ENCODE measurements at regions not wholly inside any gene's neighbourhood (a gene's known extent, or its start where the extent isn't known, plus 50 kb on each side); places are given as distances from the start of the nearest gene placed in this dataset.

GRCh38 chr11:15893080-15893492 is 463.3 kb downstream of the SOX6 start:
- Histone ChIP-seq H4K5ac (ENCODE audit: low read length) (no peak overlapping the region), H3K36me3 (ENCODE audit: control insufficient read depth, insufficient read depth, low read length) (no peaks in the 10 kb centered on the region), H3K56ac (ENCODE audit: low read length) (no peak overlapping the region), H3K4me2 (ENCODE audit: low read length) (no peak overlapping the region), H3K23ac (ENCODE audit: low read length) (no peak overlapping the region), H2BK5ac (ENCODE audit: low read length) (no peak overlapping the region), H3K18ac (ENCODE audit: low read length) (no peak overlapping the region), H3K4me1 (ENCODE audit: control insufficient read depth, low read depth, low read length) (no peaks in the 10 kb centered on the region), H3K4me3 (ENCODE audit: low read length) (no peak overlapping the region), H2BK15ac (replicated peaks; ENCODE audit: low read depth) (no peak overlapping the region), H3K79me2 (ENCODE audit: control insufficient read depth, insufficient read depth, low read length) (no peaks in the 10 kb centered on the region), H3K4ac (ENCODE audit: low read depth, low read length) (no peak overlapping the region), H4K8ac (ENCODE audit: low read depth, low read length) (no peak overlapping the region), H2BK120ac (ENCODE audit: low read depth, low read length) (no peak overlapping the region), H2AK5ac (ENCODE audit: low read length) (no peak overlapping the region), H3K27me3 (ENCODE audit: insufficient read depth, low read length, poor library complexity) (no peaks in the 10 kb centered on the region), H3K79me1 (ENCODE audit: low read length) (no peaks in the 10 kb centered on the region), H3K27ac (ENCODE audit: low read depth, low read length) (no peak overlapping the region), H3K9ac (ENCODE audit: low read length) (no peak overlapping the region)
- no CpG with 5 or more reads among the region's 3 CpGs for WGBS (ENCODE audit: extremely low coverage, insufficient coverage, low lambda C conversion rate)
- DNase-seq: no peak

- Histone ChIP-seq H3K9ac (ENCODE audit: low read length) (no peak overlapping the region), H3K27me3 (ENCODE audit: insufficient read depth, low read length, poor library complexity) (no peaks in the 10 kb centered on the region), H3K4me1 (ENCODE audit: control insufficient read depth, low read depth, low read length) (no peaks in the 10 kb centered on the region), H3K4me3 (ENCODE audit: low read length) (no peak overlapping the region), H3K27ac (ENCODE audit: low read depth, low read length) (no peak overlapping the region), H3K79me1 (ENCODE audit: low read length) (no peaks in the 10 kb centered on the region), H2BK15ac (replicated peaks; ENCODE audit: low read depth) (no peak overlapping the region), H3K18ac (ENCODE audit: low read length) (no peak overlapping the region), H2BK5ac (ENCODE audit: low read length) (no peak overlapping the region), H3K4me2 (ENCODE audit: low read length) (no peak overlapping the region), H3K36me3 (ENCODE audit: control insufficient read depth, insufficient read depth, low read length) (no peaks in the 10 kb centered on the region), H3K4ac (ENCODE audit: low read depth, low read length) (no peak overlapping the region), H3K79me2 (ENCODE audit: control insufficient read depth, insufficient read depth, low read length) (no peaks in the 10 kb centered on the region), H3K23ac (ENCODE audit: low read length) (no peak overlapping the region), H4K8ac (ENCODE audit: low read depth, low read length) (no peak overlapping the region), H3K56ac (ENCODE audit: low read length) (no peak overlapping the region), H2AK5ac (ENCODE audit: low read length) (no peak overlapping the region), H2BK120ac (ENCODE audit: low read depth, low read length) (no peak overlapping the region), H4K5ac (ENCODE audit: low read length) (no peak overlapping the region)
- no CpG with 5 or more reads among the region's 12 CpGs for WGBS (ENCODE audit: extremely low coverage, insufficient coverage, low lambda C conversion rate)
- no peak for DNase-seq
Measured at GRCh38 chr11:15896026-15896425, 460.3 kb downstream of the SOX6 start.

DNA sequence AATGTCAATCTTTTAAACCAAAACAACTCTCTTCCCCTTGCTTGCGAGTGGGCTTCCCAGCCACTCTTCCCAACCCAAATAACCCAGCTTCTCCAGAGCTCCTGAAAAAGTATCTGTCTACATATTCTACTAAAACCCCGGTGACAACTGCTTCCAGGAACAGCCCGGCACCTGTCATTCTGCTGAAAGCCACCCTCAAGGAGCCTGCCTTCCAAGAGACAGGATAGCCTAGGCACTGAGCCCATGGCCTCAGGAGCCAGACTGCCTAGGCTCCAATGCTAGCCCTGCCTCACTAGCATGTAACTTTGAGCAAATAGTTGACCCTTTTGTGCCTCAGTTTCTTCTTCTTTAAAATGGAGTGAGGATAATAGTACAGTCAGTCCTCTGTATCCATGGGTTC is 459.8 kb downstream of the SOX6 start:
- no peak overlapping the region for H2BK15ac ChIP-seq (replicated peaks; ENCODE audit: low read depth)
- no peak overlapping the region for H3K9ac ChIP-seq (ENCODE audit: low read length)
- H2AK5ac ChIP-seq (ENCODE audit: low read length): no peak overlapping the region

GRCh38 chr11:15897211-15897960 is 459.0 kb downstream of the SOX6 start:
- peak; percentile 63 for DNase-seq
- Histone ChIP-seq H2BK15ac (replicated peaks; ENCODE audit: low read depth) (no peak overlapping the region), H2AK5ac (ENCODE audit: low read length) (no peak overlapping the region), H3K27ac (ENCODE audit: low read depth, low read length) (no peak overlapping the region), H3K36me3 (ENCODE audit: control insufficient read depth, insufficient read depth, low read length) (no peaks in the 10 kb centered on the region), H4K5ac (ENCODE audit: low read length) (no peak overlapping the region), H3K9ac (ENCODE audit: low read length) (no peak overlapping the region), H4K8ac (ENCODE audit: low read depth, low read length) (no peak overlapping the region), H2BK120ac (ENCODE audit: low read depth, low read length) (no peak overlapping the region), H3K4me1 (ENCODE audit: control insufficient read depth, low read depth, low read length) (peaks cover 2% of the 10 kb centered on the region), H3K56ac (ENCODE audit: low read length) (no peak overlapping the region), H3K79me1 (ENCODE audit: low read length) (no peaks in the 10 kb centered on the region), H3K4me2 (ENCODE audit: low read length) (no peak overlapping the region), H3K4ac (ENCODE audit: low read depth, low read length) (no peak overlapping the region), H3K23ac (ENCODE audit: low read length) (no peak overlapping the region), H3K18ac (ENCODE audit: low read length) (no peak overlapping the region), H3K4me3 (ENCODE audit: low read length) (no peak overlapping the region), H3K79me2 (ENCODE audit: control insufficient read depth, insufficient read depth, low read length) (no peaks in the 10 kb centered on the region), H3K27me3 (ENCODE audit: insufficient read depth, low read length, poor library complexity) (no peaks in the 10 kb centered on the region), H2BK5ac (ENCODE audit: low read length) (no peak overlapping the region)
- WGBS (ENCODE audit: extremely low coverage, insufficient coverage, low lambda C conversion rate): no CpG with 5 or more reads among the region's 6 CpGs

More for the DNA sequence above, 459.8 kb downstream of the SOX6 start:
- no CpG with 5 or more reads among the region's 3 CpGs for WGBS (ENCODE audit: extremely low coverage, insufficient coverage, low lambda C conversion rate)
- no peak overlapping the region for H3K27ac ChIP-seq (ENCODE audit: low read depth, low read length)
- no peak overlapping the region for H3K23ac ChIP-seq (ENCODE audit: low read length)
- H2BK120ac ChIP-seq (ENCODE audit: low read depth, low read length): no peak overlapping the region
- no peaks in the 10 kb centered on the region for H3K79me1 ChIP-seq (ENCODE audit: low read length)
- no peak overlapping the region for H3K4me2 ChIP-seq (ENCODE audit: low read length)
- no peaks in the 10 kb centered on the region for H3K36me3 ChIP-seq (ENCODE audit: control insufficient read depth, insufficient read depth, low read length)
- H3K18ac ChIP-seq (ENCODE audit: low read length): no peak overlapping the region
- no peak overlapping the region for H3K56ac ChIP-seq (ENCODE audit: low read length)
- DNase-seq: no peak
- H2BK5ac ChIP-seq (ENCODE audit: low read length): no peak overlapping the region
- no peak overlapping the region for H4K5ac ChIP-seq (ENCODE audit: low read length)
- H3K79me2 ChIP-seq (ENCODE audit: control insufficient read depth, insufficient read depth, low read length): no peaks in the 10 kb centered on the region
- H3K27me3 ChIP-seq (ENCODE audit: insufficient read depth, low read length, poor library complexity): no peaks in the 10 kb centered on the region
- H4K8ac ChIP-seq (ENCODE audit: low read depth, low read length): no peak overlapping the region
- H3K4me1 ChIP-seq (ENCODE audit: control insufficient read depth, low read depth, low read length): peaks cover under 1% of the 10 kb centered on the region
- no peak overlapping the region for H3K4ac ChIP-seq (ENCODE audit: low read depth, low read length)
- H3K4me3 ChIP-seq (ENCODE audit: low read length): no peak overlapping the region

- no peak overlapping the region for H3K23ac ChIP-seq (ENCODE audit: low read length)
Measured at GRCh38 chr11:15901054-15901453, 455.3 kb downstream of the SOX6 start.

GRCh38 chr11:15901790-15902189 is 454.6 kb downstream of the SOX6 start:
- no peak overlapping the region for H2BK15ac ChIP-seq (replicated peaks; ENCODE audit: low read depth)
- H3K4me1 ChIP-seq (ENCODE audit: control insufficient read depth, low read depth, low read length): peaks cover 2% of the 10 kb centered on the region
- H3K23ac ChIP-seq (ENCODE audit: low read length): no peak overlapping the region
- H3K56ac ChIP-seq (ENCODE audit: low read length): peak overlapping the region; percentile 18
- H3K9ac ChIP-seq (ENCODE audit: low read length): no peak overlapping the region
- H3K4me3 ChIP-seq (ENCODE audit: low read length): no peak overlapping the region
- no peak overlapping the region for H4K8ac ChIP-seq (ENCODE audit: low read depth, low read length)
- H3K4ac ChIP-seq (ENCODE audit: low read depth, low read length): no peak overlapping the region
- no peak overlapping the region for H2BK5ac ChIP-seq (ENCODE audit: low read length)
- WGBS (ENCODE audit: extremely low coverage, insufficient coverage, low lambda C conversion rate): no CpG with 5 or more reads among the region's 3 CpGs
- H2AK5ac ChIP-seq (ENCODE audit: low read length): no peak overlapping the region
- no peaks in the 10 kb centered on the region for H3K27me3 ChIP-seq (ENCODE audit: insufficient read depth, low read length, poor library complexity)
- no peak overlapping the region for H3K18ac ChIP-seq (ENCODE audit: low read length)
- no peak overlapping the region for H2BK120ac ChIP-seq (ENCODE audit: low read depth, low read length)
- H4K5ac ChIP-seq (ENCODE audit: low read length): no peak overlapping the region
- H3K36me3 ChIP-seq (ENCODE audit: control insufficient read depth, insufficient read depth, low read length): no peaks in the 10 kb centered on the region
- H3K79me2 ChIP-seq (ENCODE audit: control insufficient read depth, insufficient read depth, low read length): no peaks in the 10 kb centered on the region
- no peak for DNase-seq
- no peak overlapping the region for H3K27ac ChIP-seq (ENCODE audit: low read depth, low read length)
- H3K79me1 ChIP-seq (ENCODE audit: low read length): no peaks in the 10 kb centered on the region
- H3K4me2 ChIP-seq (ENCODE audit: low read length): no peak overlapping the region

More at GRCh38 chr11:15901054-15901453, 455.3 kb downstream of the SOX6 start:
- no CpG with 5 or more reads among the region's 6 CpGs for WGBS (ENCODE audit: extremely low coverage, insufficient coverage, low lambda C conversion rate)
- Histone ChIP-seq H3K27ac (ENCODE audit: low read depth, low read length) (no peak overlapping the region), H4K8ac (ENCODE audit: low read depth, low read length) (no peak overlapping the region), H3K79me2 (ENCODE audit: control insufficient read depth, insufficient read depth, low read length) (no peaks in the 10 kb centered on the region), H3K9ac (ENCODE audit: low read length) (no peak overlapping the region), H2BK120ac (ENCODE audit: low read depth, low read length) (no peak overlapping the region), H3K4me2 (ENCODE audit: low read length) (no peak overlapping the region), H3K4me3 (ENCODE audit: low read length) (no peak overlapping the region), H2BK5ac (ENCODE audit: low read length) (no peak overlapping the region), H3K27me3 (ENCODE audit: insufficient read depth, low read length, poor library complexity) (no peaks in the 10 kb centered on the region), H2BK15ac (replicated peaks; ENCODE audit: low read depth) (no peak overlapping the region), H3K56ac (ENCODE audit: low read length) (peak overlapping the region; percentile 18), H3K4me1 (ENCODE audit: control insufficient read depth, low read depth, low read length) (peaks cover 2% of the 10 kb centered on the region), H3K4ac (ENCODE audit: low read depth, low read length) (no peak overlapping the region), H3K79me1 (ENCODE audit: low read length) (no peaks in the 10 kb centered on the region), H4K5ac (ENCODE audit: low read length) (no peak overlapping the region), H2AK5ac (ENCODE audit: low read length) (no peak overlapping the region), H3K18ac (ENCODE audit: low read length) (no peak overlapping the region), H3K36me3 (ENCODE audit: control insufficient read depth, insufficient read depth, low read length) (no peaks in the 10 kb centered on the region)
- DNase-seq: peak; percentile 63
